ENCODE measurements at regions not wholly inside any gene's neighbourhood (a gene's known extent, or its start where the extent isn't known, plus 50 kb on each side); places are given as distances from the start of the nearest gene placed in this dataset.

GRCh38 chr2:157182204-157182709 lies 75.2 kb upstream of the GALNT5 start:
- H3K9me3 Mint-ChIP-seq = no peaks in the 10 kb centered on the region
- H4K20me1 ChIP-seq (replicated peaks; ENCODE audit: insufficient read depth) = no peaks in the 10 kb centered on the region
- no peaks in the 10 kb centered on the region for H3K79me2 ChIP-seq (replicated peaks; ENCODE audit: insufficient read depth)
- H3K9me2 ChIP-seq (ENCODE audit: insufficient read depth) = no peaks in the 10 kb centered on the region
- H3F3A ChIP-seq (replicated peaks; ENCODE audit: low read depth) = no peaks in the 10 kb centered on the region
- no peak for TF ChIP-seq NANOG (IDR thresholded peaks at IDR 0.05; ENCODE audit: borderline replicate concordance)
- TF ChIP-seq ZNF114 (CRISPR knock-in tag; IDR thresholded peaks at IDR 0.05) = no peak
- TF ChIP-seq STAT1 (IDR thresholded peaks at IDR 0.05; ENCODE audit: unreplicated experiment) = no peak
- no peak for TF ChIP-seq CREB1 (CRISPR knock-in tag; IDR thresholded peaks at IDR 0.05; ENCODE audit: low read depth)
- no peak for TF ChIP-seq CTCF (conservative IDR thresholded peaks at IDR 0.05; ENCODE audit: low read depth in 2 of 2)
- no peak for TF ChIP-seq EZH2phosphoT487 (IDR thresholded peaks at IDR 0.05; ENCODE audit: unreplicated experiment)
- TF ChIP-seq, protein P1, sequence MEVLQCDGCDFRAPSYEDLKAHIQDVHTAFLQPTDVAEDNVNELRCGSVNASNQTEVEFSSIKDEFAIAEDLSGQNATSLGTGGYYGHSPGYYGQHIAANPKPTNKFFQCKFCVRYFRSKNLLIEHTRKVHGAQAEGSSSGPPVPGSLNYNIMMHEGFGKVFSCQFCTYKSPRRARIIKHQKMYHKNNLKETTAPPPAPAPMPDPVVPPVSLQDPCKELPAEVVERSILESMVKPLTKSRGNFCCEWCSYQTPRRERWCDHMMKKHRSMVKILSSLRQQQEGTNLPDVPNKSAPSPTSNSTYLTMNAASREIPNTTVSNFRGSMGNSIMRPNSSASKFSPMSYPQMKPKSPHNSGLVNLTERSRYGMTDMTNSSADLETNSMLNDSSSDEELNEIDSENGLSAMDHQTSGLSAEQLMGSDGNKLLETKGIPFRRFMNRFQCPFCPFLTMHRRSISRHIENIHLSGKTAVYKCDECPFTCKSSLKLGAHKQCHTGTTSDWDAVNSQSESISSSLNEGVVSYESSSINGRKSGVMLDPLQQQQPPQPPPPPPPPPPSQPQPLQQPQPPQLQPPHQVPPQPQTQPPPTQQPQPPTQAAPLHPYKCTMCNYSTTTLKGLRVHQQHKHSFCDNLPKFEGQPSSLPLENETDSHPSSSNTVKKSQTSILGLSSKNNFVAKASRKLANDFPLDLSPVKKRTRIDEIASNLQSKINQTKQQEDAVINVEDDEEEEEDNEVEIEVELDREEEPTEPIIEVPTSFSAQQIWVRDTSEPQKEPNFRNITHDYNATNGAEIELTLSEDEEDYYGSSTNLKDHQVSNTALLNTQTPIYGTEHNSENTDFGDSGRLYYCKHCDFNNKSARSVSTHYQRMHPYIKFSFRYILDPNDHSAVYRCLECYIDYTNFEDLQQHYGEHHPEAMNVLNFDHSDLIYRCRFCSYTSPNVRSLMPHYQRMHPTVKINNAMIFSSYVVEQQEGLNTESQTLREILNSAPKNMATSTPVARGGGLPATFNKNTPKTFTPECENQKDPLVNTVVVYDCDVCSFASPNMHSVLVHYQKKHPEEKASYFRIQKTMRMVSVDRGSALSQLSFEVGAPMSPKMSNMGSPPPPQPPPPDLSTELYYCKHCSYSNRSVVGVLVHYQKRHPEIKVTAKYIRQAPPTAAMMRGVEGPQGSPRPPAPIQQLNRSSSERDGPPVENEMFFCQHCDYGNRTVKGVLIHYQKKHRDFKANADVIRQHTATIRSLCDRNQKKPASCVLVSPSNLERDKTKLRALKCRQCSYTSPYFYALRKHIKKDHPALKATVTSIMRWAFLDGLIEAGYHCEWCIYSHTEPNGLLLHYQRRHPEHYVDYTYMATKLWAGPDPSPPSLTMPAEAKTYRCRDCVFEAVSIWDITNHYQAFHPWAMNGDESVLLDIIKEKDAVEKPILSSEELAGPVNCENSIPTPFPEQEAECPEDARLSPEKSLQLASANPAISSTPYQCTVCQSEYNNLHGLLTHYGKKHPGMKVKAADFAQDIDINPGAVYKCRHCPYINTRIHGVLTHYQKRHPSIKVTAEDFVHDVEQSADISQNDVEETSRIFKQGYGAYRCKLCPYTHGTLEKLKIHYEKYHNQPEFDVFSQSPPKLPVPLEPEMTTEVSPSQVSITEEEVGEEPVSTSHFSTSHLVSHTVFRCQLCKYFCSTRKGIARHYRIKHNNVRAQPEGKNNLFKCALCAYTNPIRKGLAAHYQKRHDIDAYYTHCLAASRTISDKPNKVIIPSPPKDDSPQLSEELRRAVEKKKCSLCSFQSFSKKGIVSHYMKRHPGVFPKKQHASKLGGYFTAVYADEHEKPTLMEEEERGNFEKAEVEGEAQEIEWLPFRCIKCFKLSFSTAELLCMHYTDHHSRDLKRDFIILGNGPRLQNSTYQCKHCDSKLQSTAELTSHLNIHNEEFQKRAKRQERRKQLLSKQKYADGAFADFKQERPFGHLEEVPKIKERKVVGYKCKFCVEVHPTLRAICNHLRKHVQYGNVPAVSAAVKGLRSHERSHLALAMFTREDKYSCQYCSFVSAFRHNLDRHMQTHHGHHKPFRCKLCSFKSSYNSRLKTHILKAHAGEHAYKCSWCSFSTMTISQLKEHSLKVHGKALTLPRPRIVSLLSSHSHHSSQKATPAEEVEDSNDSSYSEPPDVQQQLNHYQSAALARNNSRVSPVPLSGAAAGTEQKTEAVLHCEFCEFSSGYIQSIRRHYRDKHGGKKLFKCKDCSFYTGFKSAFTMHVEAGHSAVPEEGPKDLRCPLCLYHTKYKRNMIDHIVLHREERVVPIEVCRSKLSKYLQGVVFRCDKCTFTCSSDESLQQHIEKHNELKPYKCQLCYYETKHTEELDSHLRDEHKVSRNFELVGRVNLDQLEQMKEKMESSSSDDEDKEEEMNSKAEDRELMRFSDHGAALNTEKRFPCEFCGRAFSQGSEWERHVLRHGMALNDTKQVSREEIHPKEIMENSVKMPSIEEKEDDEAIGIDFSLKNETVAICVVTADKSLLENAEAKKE (CRISPR knock-in tag; IDR thresholded peaks at IDR 0.05) = no peak
- no peak for TF ChIP-seq JUNB (IDR thresholded peaks at IDR 0.05; ENCODE audit: unreplicated experiment)
- no peak for TF ChIP-seq POLR2AphosphoS5 (IDR thresholded peaks at IDR 0.05; ENCODE audit: low read depth)
- no peak for TF ChIP-seq EZH2 (IDR thresholded peaks at IDR 0.05; ENCODE audit: low read depth, unreplicated experiment)
- TF ChIP-seq ZNF331 (CRISPR knock-in tag; IDR thresholded peaks at IDR 0.05; ENCODE audit: low read depth) = no peak
- TF ChIP-seq REST (IDR thresholded peaks at IDR 0.05; ENCODE audit: unreplicated experiment) = no peak
- TF ChIP-seq ETS1 (IDR thresholded peaks at IDR 0.05) = no peak
- no peak overlapping the region for H2AFZ ChIP-seq
- H3K27me3 ChIP-seq (ENCODE audit: insufficient read depth) = no peaks in the 10 kb centered on the region
- H3K4me2 ChIP-seq = no peak overlapping the region
- H3K4me3 ChIP-seq = no peak overlapping the region
- no peak overlapping the region for H3K27ac ChIP-seq (ENCODE audit: low read depth)
- H3K4me3 Mint-ChIP-seq = no peak overlapping the region
- H3K27me3 Mint-ChIP-seq (ENCODE audit: insufficient read depth, low read depth, poor library complexity) = no peaks in the 10 kb centered on the region
- no peaks in the 10 kb centered on the region for H3K36me3 ChIP-seq (ENCODE audit: insufficient read depth)
- no peak overlapping the region for H3K27ac Mint-ChIP-seq
- ATAC-seq (no peak), DNase-seq (ENCODE audit: low spot score) (no peak)
- peaks cover 2% of the 10 kb centered on the region; the same call in 1 of the 3 replicates for H3K4me1 Mint-ChIP-seq
- H3K36me3 Mint-ChIP-seq (ENCODE audit: low read depth) = no peaks in the 10 kb centered on the region
- no peaks in the 10 kb centered on the region; the same call in 1 of the 2 replicates for H3K4me1 ChIP-seq (ENCODE audit: insufficient read depth)
